IMR-90 (cell line): ENCODE measurements at regions not wholly inside any gene's neighbourhood (a gene's known extent, or its start where the extent isn't known, plus 50 kb on each side); places are given as distances from the start of the nearest gene placed in this dataset.

Experiments used
- ATAC-seq: fragments of 200-7000 bp; cut with Tn5 transposase; 2 replicates; pipeline ENCODE4 v1.9.1; 2020; ENCODE audit warnings: low read depth, mild to moderate bottlenecking, moderate library complexity
- BruUV-seq: library from RNA; stranded (reverse); fragments of 400-500 nt; replicated peaks from 2 replicates; lab custom pipeline; 2021; lab: Mats Ljungman, UMichigan
- CTCF ChIA-PET: fragments of 300-600 bp; formaldehyde crosslinking; extraction: SDS; loops from one replicate; lab custom pipeline; 2021; ENCODE audit warnings: antibody characterized with exemption; lab: Yijun Ruan, JAX
- POLR2A ChIA-PET: fragments of 300-600 bp; sonication (Branson Sonifier 250); formaldehyde crosslinking; loops from one replicate; lab custom pipeline; 2022; ENCODE audit warnings: antibody characterized with exemption; ENCODE audit not compliant: unreplicated experiment; lab: Charles Lee
- DNase-seq: peaks from one replicate; pipeline ENCODE4 v3.0.0; 2013
- H2AFZ ChIP-seq: replicated peaks from 2 replicates; pipeline ENCODE3; 2013; ENCODE audit warnings: low read length, mild to moderate bottlenecking; ENCODE audit not compliant: poor library complexity
- H2AK5ac ChIP-seq: 2 replicates; pipeline ENCODE4 v1.6.1; 2013; ENCODE audit warnings: low read depth, low read length, inconsistent platforms
- H2AK9ac ChIP-seq: replicated peaks from 2 replicates; pipeline ENCODE3; 2013; ENCODE audit warnings: mild to moderate bottlenecking, low read depth, low read length, moderate library complexity; ENCODE audit not compliant: poor library complexity
- H2BK120ac ChIP-seq: 2 replicates; pipeline ENCODE4 v1.6.1; 2013; ENCODE audit warnings: low read depth, low read length, inconsistent platforms
- H2BK15ac ChIP-seq: 3 replicates; pipeline ENCODE4 v1.6.1; 2013; ENCODE audit warnings: low read depth, low read length, inconsistent platforms
- H2BK20ac ChIP-seq: 2 replicates; pipeline ENCODE4 v1.6.1; 2013; ENCODE audit warnings: low read depth, mild to moderate bottlenecking, inconsistent platforms, low read length, moderate library complexity
- H2BK5ac ChIP-seq: 2 replicates; pipeline ENCODE4 v1.6.1; 2013; ENCODE audit warnings: mild to moderate bottlenecking, low read depth, low read length, inconsistent platforms; ENCODE audit not compliant: poor library complexity, severe bottlenecking
- H3K14ac ChIP-seq: replicated peaks from 2 replicates; pipeline ENCODE4 v1.6.1; 2013; ENCODE audit warnings: low read depth, low read length, inconsistent platforms
- H3K18ac ChIP-seq: 2 replicates; pipeline ENCODE4 v1.6.1; 2013; ENCODE audit warnings: low read depth, low read length, control low read depth
- H3K23ac ChIP-seq: 2 replicates; pipeline ENCODE4 v1.6.1; 2013; ENCODE audit warnings: low read depth, low read length, inconsistent platforms
- H3K27ac ChIP-seq: 2 replicates; pipeline ENCODE4 v1.5.1; 2013; ENCODE audit warnings: mild to moderate bottlenecking, control low read depth, low read length; ENCODE audit not compliant: insufficient read depth
- H3K27me3 ChIP-seq: 2 replicates; pipeline ENCODE4 v1.6.1; 2013; ENCODE audit warnings: low read length; ENCODE audit not compliant: control insufficient read depth, insufficient read depth
- H3K36me3 ChIP-seq: 2 replicates; pipeline ENCODE4 v1.6.1; 2013; ENCODE audit warnings: low read length, mixed read lengths; ENCODE audit not compliant: control insufficient read depth, insufficient read depth
- H3K4ac ChIP-seq: 2 replicates; pipeline ENCODE4 v1.6.1; 2013; ENCODE audit warnings: low read depth, low read length, inconsistent platforms
- H3K4me1 ChIP-seq: 2 replicates; pipeline ENCODE4 v1.6.1; 2013; ENCODE audit warnings: low read length, mixed read lengths; ENCODE audit not compliant: control insufficient read depth, insufficient read depth
- H3K4me2 ChIP-seq: 2 replicates; pipeline ENCODE4 v1.6.1; 2013; ENCODE audit warnings: low read depth, mild to moderate bottlenecking, control low read depth, low read length, moderate library complexity
- H3K4me3 ChIP-seq: 2 replicates; pipeline ENCODE4 v1.5.1; 2013; ENCODE audit warnings: low read depth, mild to moderate bottlenecking, control low read depth, low read length, moderate library complexity; ENCODE audit not compliant: insufficient read depth
- H3K56ac ChIP-seq: 2 replicates; pipeline ENCODE4 v1.6.1; 2013; ENCODE audit warnings: low read length, inconsistent platforms; ENCODE audit not compliant: insufficient read depth; ENCODE audit errors: extremely low read depth
- H3K79me1 ChIP-seq, 2 experiments: 2 replicates each; pipeline ENCODE4 v1.6.1; 2013; ENCODE audit warnings: low read length in 2 of 2, inconsistent platforms in 1 of 2, low read depth in 1 of 2
- H3K9ac ChIP-seq: 2 replicates; pipeline ENCODE4 v1.6.1; 2013; ENCODE audit warnings: low read depth, low read length, control low read depth
- H3K9me1 ChIP-seq: 2 replicates; pipeline ENCODE4 v1.6.1; 2013; ENCODE audit warnings: low read length, inconsistent platforms; ENCODE audit not compliant: insufficient read depth
- H3K9me3 ChIP-seq: 2 replicates; pipeline ENCODE4 v1.6.1; 2013; ENCODE audit warnings: low read length; ENCODE audit not compliant: control insufficient read depth, insufficient read depth
- H4K20me1 ChIP-seq: 2 replicates; pipeline ENCODE4 v1.6.1; 2013; ENCODE audit warnings: low read length, inconsistent platforms; ENCODE audit not compliant: insufficient read depth
- H4K5ac ChIP-seq: 2 replicates; pipeline ENCODE4 v1.6.1; 2013; ENCODE audit warnings: mild to moderate bottlenecking, low read depth, low read length, control low read depth
- H4K8ac ChIP-seq, 2 experiments: 2 replicates each; pipeline ENCODE4 v1.6.1; 2013; ENCODE audit warnings: low read depth in 2 of 2, low read length in 2 of 2, control low read depth in 1 of 2, inconsistent platforms in 1 of 2
- H4K91ac ChIP-seq: 2 replicates; pipeline ENCODE4 v1.6.1; 2013; ENCODE audit warnings: low read depth, low read length, inconsistent platforms; ENCODE audit not compliant: insufficient read depth
- BHLHE40 ChIP-seq: fragments of 150-350 bp; IDR thresholded peaks from 2 replicates; pipeline ENCODE4 v1.6.1; 2016; ENCODE audit warnings: mild to moderate bottlenecking, low read depth, low read length
- CEBPB ChIP-seq: IDR thresholded peaks from 2 replicates; pipeline ENCODE4 v1.6.1; 2012; ENCODE audit warnings: low read depth, low read length, improper control_type of control experiment
- CHD1 ChIP-seq: IDR thresholded peaks from 2 replicates; pipeline ENCODE4 v1.6.1; 2012; ENCODE audit warnings: low read depth, low read length, improper control_type of control experiment
- CTCF ChIP-seq: conservative IDR thresholded peaks from 2 replicates; pipeline ENCODE4 v1.5.1; 2012; ENCODE audit warnings: mild to moderate bottlenecking, low read depth, low read length, improper control_type of control experiment
- ELK1 ChIP-seq: fragments of 150-350 bp; IDR thresholded peaks from 2 replicates; pipeline ENCODE4 v1.6.1; 2016; ENCODE audit warnings: low read depth, mild to moderate bottlenecking, low read length, moderate library complexity, borderline replicate concordance
- FOS ChIP-seq: fragments of 150-350 bp; IDR thresholded peaks from 2 replicates; pipeline ENCODE4 v1.6.1; 2016; ENCODE audit warnings: low read depth, low read length
- MAFK ChIP-seq: IDR thresholded peaks from 2 replicates; pipeline ENCODE4 v1.6.1; 2012; ENCODE audit warnings: low read depth, low read length, improper control_type of control experiment
- MAZ ChIP-seq: IDR thresholded peaks from 2 replicates; pipeline ENCODE4 v1.6.1; 2012; ENCODE audit warnings: low read depth, mild to moderate bottlenecking, low read length, improper control_type of control experiment, moderate library complexity, borderline replicate concordance
- MXI1 ChIP-seq: IDR thresholded peaks from 2 replicates; pipeline ENCODE4 v1.6.1; 2012; ENCODE audit warnings: low read depth, mild to moderate bottlenecking, low read length, moderate library complexity, borderline replicate concordance
- NFE2L2 ChIP-seq: fragments of 150-350 bp; IDR thresholded peaks from 2 replicates; pipeline ENCODE4 v1.6.1; 2016; ENCODE audit warnings: low read depth, mild to moderate bottlenecking, low read length
- POLR2A ChIP-seq: IDR thresholded peaks from 2 replicates; pipeline ENCODE4 v1.6.1; 2012; ENCODE audit warnings: mild to moderate bottlenecking, low read depth, low read length
- RAD21 ChIP-seq: IDR thresholded peaks from 2 replicates; pipeline ENCODE4 v1.6.1; 2012; ENCODE audit warnings: low read length, improper control_type of control experiment
- RCOR1 ChIP-seq: IDR thresholded peaks from 2 replicates; pipeline ENCODE4 v1.6.1; 2012; ENCODE audit warnings: mild to moderate bottlenecking, low read length, improper control_type of control experiment; ENCODE audit not compliant: insufficient replicate concordance
- RFX5 ChIP-seq: IDR thresholded peaks from 2 replicates; pipeline ENCODE4 v1.8.0; 2012; ENCODE audit warnings: low read depth, mild to moderate bottlenecking, low read length, moderate library complexity
- SMC3 ChIP-seq: fragments of 150-350 bp; IDR thresholded peaks from 2 replicates; pipeline ENCODE4 v1.6.1; 2016; ENCODE audit warnings: low read depth, mild to moderate bottlenecking, antibody characterized with exemption, low read length, moderate library complexity
- USF2 ChIP-seq: fragments of 150-350 bp; IDR thresholded peaks from 2 replicates; pipeline ENCODE4 v1.6.1; 2017; ENCODE audit warnings: mild to moderate bottlenecking, antibody characterized with exemption, low read length, low read depth
- WGBS, 2 experiments: methylation state at CpG; one replicate each; pipeline versions ENCODE4 v1.1.5 to v1.1.7; 2013; ENCODE audit warnings: missing lambda C conversion rate in 2 of 2; ENCODE audit not compliant: insufficient read length in 1 of 2; ENCODE audit errors: extremely low coverage in 2 of 2; 5-methylcytosine and 5-hydroxymethylcytosine counted together
- dilution Hi-C: fragments of 300-500 bp; cut with HindIII; formaldehyde crosslinking; loops from one replicate; pipeline ENCODE4 v1.14.3; 2018; ENCODE audit warnings: low sequenced_read_pairs; ENCODE audit not compliant: unreplicated experiment
- in situ Hi-C: fragments of 300-500 bp; cut with MboI; formaldehyde crosslinking; loops from 3 replicates; pipeline ENCODE4 v1.14.3; 2019; ENCODE audit warnings: low sequenced_read_pairs, inconsistent platforms, mixed read lengths
- intact Hi-C: fragments of 100-400 bp; cut with micrococcal nuclease; formaldehyde crosslinking; loops from 2 replicates; pipeline ENCODE4 v1.10.0; 2022

- BruUV-seq, result no TSS peak
- whole genome bisulfite sequencing, 2 experiments, result no CpG with 5 or more reads among the region's 1 CpG
Observed at GRCh38 chr7:39855325-39855674, 94.8 kb upstream of the CDK13 start.

More at GRCh38 chr7:39855325-39855674, 94.8 kb upstream of the CDK13 start:
- H4K20me1 ChIP-seq, result no peaks in the 10 kb centered on the region
- CTCF ChIA-PET, result no interaction called here
- dilution Hi-C loops, result no loop called here
- peaks cover 14% of the 10 kb centered on the region for H3K27me3 ChIP-seq
- no peak overlapping the region for H3K14ac ChIP-seq
- H4K91ac ChIP-seq, result no peak overlapping the region
- TF ChIP-seq FOS (no peak), BHLHE40 (no peak), CTCF (no peak), SMC3 (no peak), POLR2A (no peak), MAFK (no peak), MAZ (no peak), RCOR1 (no peak), RFX5 (no peak), NFE2L2 (no peak), USF2 (no peak), MXI1 (no peak), CEBPB (no peak), RAD21 (no peak), CHD1 (no peak), ELK1 (no peak)
- H3K4me2 ChIP-seq, result peak overlapping the region; percentile 78
- no peak for ATAC-seq
- no peak overlapping the region for H4K8ac ChIP-seq
- H2AK5ac ChIP-seq, result no peak overlapping the region
- no peak overlapping the region for H2BK120ac ChIP-seq
- H2BK15ac ChIP-seq, result no peak overlapping the region
- H2BK20ac ChIP-seq, result no peak overlapping the region
- no peak for DNase-seq
- H3K4ac ChIP-seq, result no peak overlapping the region
- no peak overlapping the region for H3K27ac ChIP-seq
- H2AK9ac ChIP-seq, result no peak overlapping the region
- H4K5ac ChIP-seq, result no peak overlapping the region
- no peak overlapping the region for H3K23ac ChIP-seq
- H3K9me3 ChIP-seq, result no peaks in the 10 kb centered on the region
- no peak overlapping the region for H2AFZ ChIP-seq
- H3K4me3 ChIP-seq, result peak overlapping the region; percentile 39
- in situ Hi-C loops, result no loop called here
- H3K4me1 ChIP-seq, result no peaks in the 10 kb centered on the region
- H3K79me1 ChIP-seq, result no peaks in the 10 kb centered on the region
- no peak overlapping the region for H3K56ac ChIP-seq
- no peaks in the 10 kb centered on the region for H3K36me3 ChIP-seq
- H3K9me1 ChIP-seq, result no peaks in the 10 kb centered on the region
- POLR2A ChIA-PET, result no interaction called here
- intact Hi-C loops, result no loop called here
- H3K18ac ChIP-seq, result no peak overlapping the region
- no peak overlapping the region for H3K9ac ChIP-seq
- no peak overlapping the region for H2BK5ac ChIP-seq
